ENCODE measurements at regions not wholly inside any gene's neighbourhood (a gene's known extent, or its start where the extent isn't known, plus 50 kb on each side); places are given as distances from the start of the nearest gene placed in this dataset.

- DNase-seq: no peak
Measured at GRCh38 chr5:10876006-10876744, 115.1 kb upstream of the DAP start.

GRCh38 chr5:10875201-10875768, 114.3 kb upstream of the DAP start:
- DNase-seq: no peak

GRCh38 chr5:10874541-10874940, 113.5 kb upstream of the DAP start:
- no peak for DNase-seq

GRCh38 chr5:10870791-10871190, 109.8 kb upstream of the DAP start:
- DNase-seq: no peak

GRCh38 chr5:10868956-10869355, 107.9 kb upstream of the DAP start:
- DNase-seq: no peak

- DNase-seq: no peak
Measured at GRCh38 chr5:10867389-10868303, 106.6 kb upstream of the DAP start.

GRCh38 chr5:10866913-10867312, 105.9 kb upstream of the DAP start:
- DNase-seq: peak in 1 of 51 donors; percentile 4

- peak in 26 of 51 donors; percentile 1 to 64 (median 12) for DNase-seq
Measured at GRCh38 chr5:10863763-10864383, 102.8 kb upstream of the DAP start.

GRCh38 chr5:10862085-10862484, 101.1 kb upstream of the DAP start:
- no peak for DNase-seq

GRCh38 chr5:10861423-10861790, 100.4 kb upstream of the DAP start:
- DNase-seq: no peak

GRCh38 chr5:10860645-10861422, 99.8 kb upstream of the DAP start:
- DNase-seq: no peak

GRCh38 chr5:10860196-10860543, 99.1 kb upstream of the DAP start:
- no peak for DNase-seq

- DNase-seq: no peak
Measured at GRCh38 chr5:10859393-10860195, 98.6 kb upstream of the DAP start.

GRCh38 chr5:10858945-10859344, 97.9 kb upstream of the DAP start:
- DNase-seq: no peak

- DNase-seq: no peak
Measured at GRCh38 chr5:10858307-10858706, 97.3 kb upstream of the DAP start.

- DNase-seq: peak in 1 of 51 donors; percentile 17
Measured at GRCh38 chr5:10857338-10857733, 96.3 kb upstream of the DAP start.

- peak in 44 of 51 donors; percentile 4 to 76 (median 45) for DNase-seq
Measured at GRCh38 chr5:10856683-10857337, 95.8 kb upstream of the DAP start.

GRCh38 chr5:10856071-10856470, 95.0 kb upstream of the DAP start:
- DNase-seq: no peak

- peak in 1 of 51 donors; percentile 7 for DNase-seq
Measured at GRCh38 chr5:10854506-10855277, 93.7 kb upstream of the DAP start.
